ENCODE measurements at regions not wholly inside any gene's neighbourhood (a gene's known extent, or its start where the extent isn't known, plus 50 kb on each side); places are given as distances from the start of the nearest gene placed in this dataset.

DNA sequence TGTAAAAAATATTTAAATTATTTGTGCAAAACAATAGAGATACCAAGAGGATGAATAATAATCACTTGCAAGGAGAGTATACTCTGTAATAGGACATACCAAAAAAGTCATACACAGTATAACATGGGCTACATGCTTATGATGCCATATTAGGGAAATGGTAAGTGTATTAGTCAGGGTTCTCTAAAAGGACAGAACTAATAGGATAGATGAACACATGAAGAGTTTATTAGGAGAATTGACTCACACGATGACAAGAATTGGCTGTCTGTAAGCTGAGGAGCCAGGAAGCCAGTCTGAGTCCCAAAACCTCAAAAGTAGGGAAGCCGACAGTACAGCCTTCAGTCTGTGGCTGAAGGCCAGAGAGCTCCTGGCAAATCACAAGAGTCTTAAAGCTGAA lies 151.2 kb downstream of the DTHD1 start:
- Histone ChIP-seq H3K9ac (ENCODE audit: low read depth in 1 of 2, low read length in 2 of 2) (no peak overlapping the region), H3K4me1 (ENCODE audit: control insufficient read depth in 2 of 2, insufficient read depth in 2 of 2, low read length in 2 of 2) (no peaks in the 10 kb centered on the region), H3K36me3 (ENCODE audit: control insufficient read depth in 2 of 2, insufficient read depth in 2 of 2, low read length in 2 of 2) (no peaks in the 10 kb centered on the region), H3K27ac (ENCODE audit: low read depth in 2 of 2, low read length in 2 of 2) (no peak overlapping the region), H3K9me3 (ENCODE audit: control insufficient read depth in 2 of 2, low read length in 2 of 2) (no peaks in the 10 kb centered on the region), H3K27me3 (ENCODE audit: control insufficient read depth in 2 of 2, insufficient read depth in 2 of 2, low read length in 2 of 2) (no peaks in the 10 kb centered on the region), H3K4me3 (ENCODE audit: low read length in 2 of 2) (no peak overlapping the region)

DNA sequence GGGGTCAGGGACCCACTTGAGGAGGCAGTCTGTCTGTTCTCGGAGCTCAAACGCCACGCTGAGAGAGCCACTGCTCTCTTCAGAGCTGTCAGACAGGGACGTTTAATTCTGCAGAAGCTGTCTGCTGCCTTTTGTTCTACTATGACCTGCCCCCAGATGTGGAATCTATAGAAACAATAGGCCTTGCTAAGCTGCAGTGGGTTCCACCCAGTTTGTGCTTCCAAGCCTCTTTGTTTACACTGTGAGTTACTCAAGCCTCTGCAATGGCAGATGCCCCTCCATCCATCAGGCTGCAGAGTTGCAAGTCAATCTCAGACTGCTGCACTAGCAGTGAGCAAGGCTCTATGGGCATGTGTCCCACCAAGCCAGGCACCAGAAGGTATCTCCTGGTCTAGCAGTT lies 158.1 kb downstream of the DTHD1 start:
- Histone ChIP-seq H3K36me3 (ENCODE audit: control insufficient read depth in 2 of 2, insufficient read depth in 2 of 2, low read length in 2 of 2) (no peaks in the 10 kb centered on the region), H3K27me3 (ENCODE audit: control insufficient read depth in 2 of 2, insufficient read depth in 2 of 2, low read length in 2 of 2) (no peaks in the 10 kb centered on the region), H3K4me3 (ENCODE audit: low read length in 2 of 2) (no peak overlapping the region), H3K27ac (ENCODE audit: low read depth in 2 of 2, low read length in 2 of 2) (no peak overlapping the region), H3K4me1 (ENCODE audit: control insufficient read depth in 2 of 2, insufficient read depth in 2 of 2, low read length in 2 of 2) (no peaks in the 10 kb centered on the region), H3K9me3 (ENCODE audit: control insufficient read depth in 2 of 2, low read length in 2 of 2) (no peaks in the 10 kb centered on the region), H3K9ac (ENCODE audit: low read depth in 1 of 2, low read length in 2 of 2) (no peak overlapping the region)

DNA sequence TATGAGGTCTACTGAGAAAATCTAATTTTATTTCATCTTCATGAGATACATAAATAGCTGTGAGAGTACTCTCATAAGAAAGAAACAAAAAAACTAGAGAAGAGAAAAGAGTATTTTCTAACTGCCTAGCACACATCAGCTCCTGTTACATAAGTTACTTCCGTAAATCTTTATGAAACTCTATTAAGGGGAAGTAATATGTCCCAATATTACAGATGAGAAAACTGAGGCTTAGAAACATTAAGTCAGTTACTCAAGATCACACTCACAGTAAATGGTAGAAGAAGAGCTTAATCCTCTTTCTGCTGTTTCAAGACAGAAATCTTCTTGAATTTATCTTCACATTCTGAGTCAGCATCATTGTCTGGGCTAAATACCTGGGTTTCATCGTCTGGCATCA lies 164.1 kb downstream of the DTHD1 start:
- no peak overlapping the region for H3K27ac ChIP-seq (ENCODE audit: low read depth in 2 of 2, low read length in 2 of 2)
- H3K4me1 ChIP-seq (ENCODE audit: control insufficient read depth in 2 of 2, insufficient read depth in 2 of 2, low read length in 2 of 2) = no peaks in the 10 kb centered on the region
- H3K36me3 ChIP-seq (ENCODE audit: control insufficient read depth in 2 of 2, insufficient read depth in 2 of 2, low read length in 2 of 2) = no peaks in the 10 kb centered on the region
- no peaks in the 10 kb centered on the region for H3K27me3 ChIP-seq (ENCODE audit: control insufficient read depth in 2 of 2, insufficient read depth in 2 of 2, low read length in 2 of 2)
- no peak overlapping the region for H3K4me3 ChIP-seq (ENCODE audit: low read length in 2 of 2)
- H3K9ac ChIP-seq (ENCODE audit: low read depth in 1 of 2, low read length in 2 of 2) = no peak overlapping the region
- no peaks in the 10 kb centered on the region for H3K9me3 ChIP-seq (ENCODE audit: control insufficient read depth in 2 of 2, low read length in 2 of 2)

DNA sequence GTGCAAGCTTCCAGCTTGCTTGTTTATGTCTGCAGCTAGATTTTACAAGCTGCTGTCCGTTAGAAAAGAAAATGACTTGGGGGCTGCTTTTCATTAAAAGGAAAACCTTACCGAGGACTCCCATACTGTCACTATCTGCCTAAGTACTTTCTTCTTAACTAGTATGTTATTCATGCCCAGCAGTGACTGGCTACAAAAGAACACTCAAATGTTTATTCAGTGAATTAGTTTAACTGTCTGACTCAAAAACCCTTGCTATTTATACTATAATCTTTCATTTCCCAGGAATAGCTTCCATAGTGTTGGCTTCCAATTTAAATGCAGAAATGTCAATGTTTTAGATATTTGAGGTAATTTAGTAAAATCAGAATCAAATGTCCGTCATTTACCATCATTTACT lies 164.9 kb downstream of the DTHD1 start:
- H3K27me3 ChIP-seq (ENCODE audit: control insufficient read depth in 2 of 2, insufficient read depth in 2 of 2, low read length in 2 of 2) = no peaks in the 10 kb centered on the region
- no peaks in the 10 kb centered on the region for H3K9me3 ChIP-seq (ENCODE audit: control insufficient read depth in 2 of 2, low read length in 2 of 2)
- H3K9ac ChIP-seq (ENCODE audit: low read depth in 1 of 2, low read length in 2 of 2) = no peak overlapping the region
- H3K4me3 ChIP-seq (ENCODE audit: low read length in 2 of 2) = no peak overlapping the region
- H3K27ac ChIP-seq (ENCODE audit: low read depth in 2 of 2, low read length in 2 of 2) = no peak overlapping the region
- H3K4me1 ChIP-seq (ENCODE audit: control insufficient read depth in 2 of 2, insufficient read depth in 2 of 2, low read length in 2 of 2) = no peaks in the 10 kb centered on the region
- H3K36me3 ChIP-seq (ENCODE audit: control insufficient read depth in 2 of 2, insufficient read depth in 2 of 2, low read length in 2 of 2) = no peaks in the 10 kb centered on the region

DNA sequence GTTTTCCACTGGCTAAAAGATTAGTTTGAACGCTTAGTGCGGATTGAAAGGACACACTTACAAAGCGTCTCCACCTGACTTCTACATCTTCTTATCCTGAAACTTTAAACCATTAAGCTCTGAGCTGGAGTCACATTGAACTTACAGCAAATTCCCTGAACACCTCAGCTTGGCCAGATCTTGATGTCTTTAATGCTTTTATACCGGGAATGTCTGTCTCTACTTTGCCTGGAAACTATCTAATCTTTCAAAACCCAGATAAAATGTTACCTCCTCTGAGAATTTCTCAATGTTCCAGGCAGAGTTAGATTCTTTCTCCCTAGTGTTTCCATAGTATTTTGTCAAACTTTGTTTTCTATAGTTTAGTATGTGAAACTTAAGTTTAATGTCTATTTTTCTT lies 179.9 kb downstream of the DTHD1 start:
- H3K9me3 ChIP-seq (ENCODE audit: control insufficient read depth in 2 of 2, low read length in 2 of 2) = no peaks in the 10 kb centered on the region
- H3K4me1 ChIP-seq (ENCODE audit: control insufficient read depth in 2 of 2, insufficient read depth in 2 of 2, low read length in 2 of 2) = no peaks in the 10 kb centered on the region
- no peak overlapping the region for H3K27ac ChIP-seq (ENCODE audit: low read depth in 2 of 2, low read length in 2 of 2)
- H3K9ac ChIP-seq (ENCODE audit: low read depth in 1 of 2, low read length in 2 of 2) = no peak overlapping the region
- H3K36me3 ChIP-seq (ENCODE audit: control insufficient read depth in 2 of 2, insufficient read depth in 2 of 2, low read length in 2 of 2) = no peaks in the 10 kb centered on the region
- H3K4me3 ChIP-seq (ENCODE audit: low read length in 2 of 2) = no peak overlapping the region
- H3K27me3 ChIP-seq (ENCODE audit: control insufficient read depth in 2 of 2, insufficient read depth in 2 of 2, low read length in 2 of 2) = no peaks in the 10 kb centered on the region

DNA sequence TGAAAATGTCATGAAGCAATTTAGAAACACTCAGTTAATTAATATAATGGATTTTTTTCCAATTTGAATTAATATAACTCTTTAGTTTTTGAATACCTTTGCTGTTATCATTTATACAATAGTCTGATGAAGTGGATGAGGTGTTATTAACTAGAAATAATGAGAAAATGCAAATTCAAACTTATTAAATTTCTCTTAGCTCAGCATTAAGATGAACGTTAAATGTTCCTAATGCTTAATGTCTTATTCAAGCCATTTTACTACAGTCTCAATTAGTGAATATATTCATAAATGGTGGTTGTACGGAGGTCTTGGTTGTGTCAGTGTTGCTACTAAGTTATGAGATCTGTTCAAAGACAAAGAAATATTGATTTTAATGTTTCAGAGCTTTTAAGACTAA lies 186.3 kb downstream of the DTHD1 start:
- no peaks in the 10 kb centered on the region for H3K36me3 ChIP-seq (ENCODE audit: control insufficient read depth in 2 of 2, insufficient read depth in 2 of 2, low read length in 2 of 2)

DNA sequence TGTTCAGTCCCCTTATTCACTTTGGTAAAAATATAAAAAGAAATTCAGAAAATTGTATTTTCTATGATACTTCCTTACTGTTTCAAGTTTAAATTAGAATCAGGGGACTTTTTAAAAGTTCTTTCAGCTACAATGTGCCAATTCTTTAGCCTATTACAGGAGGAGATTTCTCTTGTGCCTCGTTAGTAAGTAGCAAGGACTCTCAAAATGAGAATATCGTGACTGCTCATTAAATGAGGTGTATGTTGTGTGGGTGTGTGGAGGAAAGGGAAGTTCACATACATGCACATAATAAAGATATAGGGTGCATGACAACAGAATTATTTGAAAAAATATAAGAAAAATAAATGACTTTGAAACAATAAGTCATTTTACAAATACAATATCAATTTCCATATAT lies 190.5 kb downstream of the DTHD1 start:
- H3K27ac ChIP-seq (ENCODE audit: low read depth in 2 of 2, low read length in 2 of 2) = no peak overlapping the region
- H3K27me3 ChIP-seq (ENCODE audit: control insufficient read depth in 2 of 2, insufficient read depth in 2 of 2, low read length in 2 of 2) = no peaks in the 10 kb centered on the region
- H3K4me3 ChIP-seq (ENCODE audit: low read length in 2 of 2) = no peak overlapping the region
- no peaks in the 10 kb centered on the region for H3K9me3 ChIP-seq (ENCODE audit: control insufficient read depth in 2 of 2, low read length in 2 of 2)
- no peak overlapping the region for H3K9ac ChIP-seq (ENCODE audit: low read depth in 1 of 2, low read length in 2 of 2)
- no peaks in the 10 kb centered on the region for H3K36me3 ChIP-seq (ENCODE audit: control insufficient read depth in 2 of 2, insufficient read depth in 2 of 2, low read length in 2 of 2)
- H3K4me1 ChIP-seq (ENCODE audit: control insufficient read depth in 2 of 2, insufficient read depth in 2 of 2, low read length in 2 of 2) = no peaks in the 10 kb centered on the region

More for the DNA sequence above, 186.3 kb downstream of the DTHD1 start:
- Histone ChIP-seq H3K4me1 (ENCODE audit: control insufficient read depth in 2 of 2, insufficient read depth in 2 of 2, low read length in 2 of 2) (no peaks in the 10 kb centered on the region), H3K9me3 (ENCODE audit: control insufficient read depth in 2 of 2, low read length in 2 of 2) (no peaks in the 10 kb centered on the region), H3K4me3 (ENCODE audit: low read length in 2 of 2) (no peak overlapping the region), H3K9ac (ENCODE audit: low read depth in 1 of 2, low read length in 2 of 2) (no peak overlapping the region), H3K27me3 (ENCODE audit: control insufficient read depth in 2 of 2, insufficient read depth in 2 of 2, low read length in 2 of 2) (no peaks in the 10 kb centered on the region), H3K27ac (ENCODE audit: low read depth in 2 of 2, low read length in 2 of 2) (no peak overlapping the region)

DNA sequence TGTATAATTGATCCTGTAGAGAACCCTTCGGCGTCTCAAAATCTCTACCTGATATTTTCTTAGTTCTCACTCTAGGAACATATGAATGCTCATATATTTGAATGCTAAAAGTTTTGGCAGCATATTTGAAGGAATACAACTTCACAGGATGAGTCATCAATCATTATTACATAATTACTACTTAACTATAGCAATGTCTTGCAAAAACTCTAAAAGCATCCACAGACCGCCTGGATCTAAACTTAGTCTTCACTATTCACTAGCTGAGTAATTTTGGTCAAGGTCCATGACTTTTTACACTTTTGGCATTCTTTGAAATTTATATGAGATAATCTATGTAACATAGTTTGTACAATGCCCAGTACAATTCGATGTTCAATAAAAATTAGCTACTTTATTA lies 194.7 kb downstream of the DTHD1 start:
- no peak overlapping the region for H3K27ac ChIP-seq (ENCODE audit: low read depth in 2 of 2, low read length in 2 of 2)
- no peaks in the 10 kb centered on the region for H3K36me3 ChIP-seq (ENCODE audit: control insufficient read depth in 2 of 2, insufficient read depth in 2 of 2, low read length in 2 of 2)
- no peak overlapping the region for H3K9ac ChIP-seq (ENCODE audit: low read depth in 1 of 2, low read length in 2 of 2)
- no peaks in the 10 kb centered on the region for H3K27me3 ChIP-seq (ENCODE audit: control insufficient read depth in 2 of 2, insufficient read depth in 2 of 2, low read length in 2 of 2)
- no peak overlapping the region for H3K4me3 ChIP-seq (ENCODE audit: low read length in 2 of 2)
- no peaks in the 10 kb centered on the region for H3K4me1 ChIP-seq (ENCODE audit: control insufficient read depth in 2 of 2, insufficient read depth in 2 of 2, low read length in 2 of 2)
- no peaks in the 10 kb centered on the region for H3K9me3 ChIP-seq (ENCODE audit: control insufficient read depth in 2 of 2, low read length in 2 of 2)

DNA sequence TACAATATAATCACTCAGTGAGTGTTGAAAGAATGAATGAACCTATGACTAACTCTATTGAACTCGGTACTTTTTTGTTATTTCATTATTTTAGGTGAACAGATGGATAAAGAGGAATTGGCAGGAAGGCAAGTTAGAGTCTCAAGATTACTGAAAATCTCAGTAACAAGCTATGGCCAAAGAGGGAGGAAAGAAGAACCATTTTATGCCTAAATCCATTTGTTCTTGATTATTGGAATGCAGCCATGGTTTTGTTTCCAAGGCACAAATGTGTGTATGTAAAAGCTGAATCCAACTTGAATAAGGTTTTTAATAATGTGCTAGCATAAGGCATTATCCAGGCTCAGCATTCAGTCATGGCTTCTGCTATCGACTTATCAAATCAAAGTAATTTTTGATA lies 196.4 kb downstream of the DTHD1 start:
- no peaks in the 10 kb centered on the region for H3K36me3 ChIP-seq (ENCODE audit: control insufficient read depth in 2 of 2, insufficient read depth in 2 of 2, low read length in 2 of 2)
- H3K9me3 ChIP-seq (ENCODE audit: control insufficient read depth in 2 of 2, low read length in 2 of 2) = no peaks in the 10 kb centered on the region
- H3K4me1 ChIP-seq (ENCODE audit: control insufficient read depth in 2 of 2, insufficient read depth in 2 of 2, low read length in 2 of 2) = no peaks in the 10 kb centered on the region
- H3K27ac ChIP-seq (ENCODE audit: low read depth in 2 of 2, low read length in 2 of 2) = no peak overlapping the region
- H3K27me3 ChIP-seq (ENCODE audit: control insufficient read depth in 2 of 2, insufficient read depth in 2 of 2, low read length in 2 of 2) = no peaks in the 10 kb centered on the region
- no peak overlapping the region for H3K9ac ChIP-seq (ENCODE audit: low read depth in 1 of 2, low read length in 2 of 2)
- H3K4me3 ChIP-seq (ENCODE audit: low read length in 2 of 2) = no peak overlapping the region

DNA sequence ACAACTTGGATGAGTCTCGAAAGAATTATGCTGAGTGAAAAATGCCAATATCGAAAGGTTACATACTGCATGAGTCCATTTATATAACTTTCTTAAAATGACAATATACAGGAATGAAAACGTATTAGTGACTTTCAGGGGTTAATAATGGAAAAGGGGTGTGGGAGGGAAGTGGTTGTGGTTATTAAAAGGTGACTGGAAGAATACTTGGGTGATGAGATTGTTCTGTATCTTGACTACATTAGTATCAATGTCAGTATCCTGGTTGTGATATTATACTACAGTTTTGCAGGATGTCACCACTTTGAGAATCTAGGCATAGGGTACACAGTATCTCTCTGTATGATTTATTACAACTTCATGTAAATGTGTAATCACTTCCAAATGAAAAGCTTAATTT lies 204.5 kb downstream of the DTHD1 start:
- Histone ChIP-seq H3K4me3 (ENCODE audit: low read length in 2 of 2) (no peak overlapping the region), H3K9me3 (ENCODE audit: control insufficient read depth in 2 of 2, low read length in 2 of 2) (no peaks in the 10 kb centered on the region), H3K27ac (ENCODE audit: low read depth in 2 of 2, low read length in 2 of 2) (no peak overlapping the region)

DNA sequence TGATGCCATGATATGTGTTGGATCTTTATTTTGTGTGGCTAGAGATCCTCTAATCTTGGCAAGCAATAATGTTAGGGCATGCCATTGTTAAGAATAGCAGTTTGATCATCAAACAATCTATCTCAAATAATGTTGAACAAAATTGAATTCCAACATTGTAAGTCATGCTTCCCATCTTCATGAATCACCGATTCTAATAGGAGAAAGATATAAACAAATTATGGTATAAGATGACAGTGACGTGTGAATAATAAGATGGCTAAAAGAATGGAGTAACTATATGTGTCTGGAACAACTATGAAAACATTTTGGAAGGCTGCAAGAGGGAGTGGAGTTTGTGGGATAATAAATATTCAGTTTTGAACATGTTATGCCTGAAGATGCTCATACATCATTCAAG lies 208.4 kb downstream of the DTHD1 start:
- no peaks in the 10 kb centered on the region for H3K9me3 ChIP-seq (ENCODE audit: control insufficient read depth in 2 of 2, low read length in 2 of 2)
- no peak overlapping the region for H3K4me3 ChIP-seq (ENCODE audit: low read length in 2 of 2)
- no peak overlapping the region for H3K27ac ChIP-seq (ENCODE audit: low read depth in 2 of 2, low read length in 2 of 2)
- H3K4me1 ChIP-seq (ENCODE audit: control insufficient read depth in 2 of 2, insufficient read depth in 2 of 2, low read length in 2 of 2) = no peaks in the 10 kb centered on the region
- no peak overlapping the region for H3K9ac ChIP-seq (ENCODE audit: low read depth in 1 of 2, low read length in 2 of 2)
- H3K36me3 ChIP-seq (ENCODE audit: control insufficient read depth in 2 of 2, insufficient read depth in 2 of 2, low read length in 2 of 2) = no peaks in the 10 kb centered on the region
- no peaks in the 10 kb centered on the region for H3K27me3 ChIP-seq (ENCODE audit: control insufficient read depth in 2 of 2, insufficient read depth in 2 of 2, low read length in 2 of 2)

More for the DNA sequence above, 204.5 kb downstream of the DTHD1 start:
- Histone ChIP-seq H3K4me1 (ENCODE audit: control insufficient read depth in 2 of 2, insufficient read depth in 2 of 2, low read length in 2 of 2) (no peaks in the 10 kb centered on the region), H3K9ac (ENCODE audit: low read depth in 1 of 2, low read length in 2 of 2) (no peak overlapping the region), H3K36me3 (ENCODE audit: control insufficient read depth in 2 of 2, insufficient read depth in 2 of 2, low read length in 2 of 2) (no peaks in the 10 kb centered on the region), H3K27me3 (ENCODE audit: control insufficient read depth in 2 of 2, insufficient read depth in 2 of 2, low read length in 2 of 2) (no peaks in the 10 kb centered on the region)

Measured in mucosa of rectum (tissue), 2 donors.